Epithelial cell of prostate (primary cell): ENCODE measurements at regions not wholly inside any gene's neighbourhood (a gene's known extent, or its start where the extent isn't known, plus 50 kb on each side); places are given as distances from the start of the nearest gene placed in this dataset.
"Not testable (repeated sequence)": the region's sequence is repeated elsewhere in the genome, so short reads cannot be mapped to it uniquely, and the experiment has no call there.

Source experiments
- DNase-seq: peaks from one replicate; pipeline ENCODE4 v3.0.0-alpha.2; 2011; ENCODE audit warnings: low read depth, low spot score
- H3K27ac ChIP-seq: fragments of 450-650 bp; 2 replicates; pipeline ENCODE4 v1.5.1; 2017; ENCODE audit warnings: mild to moderate bottlenecking

DNA sequence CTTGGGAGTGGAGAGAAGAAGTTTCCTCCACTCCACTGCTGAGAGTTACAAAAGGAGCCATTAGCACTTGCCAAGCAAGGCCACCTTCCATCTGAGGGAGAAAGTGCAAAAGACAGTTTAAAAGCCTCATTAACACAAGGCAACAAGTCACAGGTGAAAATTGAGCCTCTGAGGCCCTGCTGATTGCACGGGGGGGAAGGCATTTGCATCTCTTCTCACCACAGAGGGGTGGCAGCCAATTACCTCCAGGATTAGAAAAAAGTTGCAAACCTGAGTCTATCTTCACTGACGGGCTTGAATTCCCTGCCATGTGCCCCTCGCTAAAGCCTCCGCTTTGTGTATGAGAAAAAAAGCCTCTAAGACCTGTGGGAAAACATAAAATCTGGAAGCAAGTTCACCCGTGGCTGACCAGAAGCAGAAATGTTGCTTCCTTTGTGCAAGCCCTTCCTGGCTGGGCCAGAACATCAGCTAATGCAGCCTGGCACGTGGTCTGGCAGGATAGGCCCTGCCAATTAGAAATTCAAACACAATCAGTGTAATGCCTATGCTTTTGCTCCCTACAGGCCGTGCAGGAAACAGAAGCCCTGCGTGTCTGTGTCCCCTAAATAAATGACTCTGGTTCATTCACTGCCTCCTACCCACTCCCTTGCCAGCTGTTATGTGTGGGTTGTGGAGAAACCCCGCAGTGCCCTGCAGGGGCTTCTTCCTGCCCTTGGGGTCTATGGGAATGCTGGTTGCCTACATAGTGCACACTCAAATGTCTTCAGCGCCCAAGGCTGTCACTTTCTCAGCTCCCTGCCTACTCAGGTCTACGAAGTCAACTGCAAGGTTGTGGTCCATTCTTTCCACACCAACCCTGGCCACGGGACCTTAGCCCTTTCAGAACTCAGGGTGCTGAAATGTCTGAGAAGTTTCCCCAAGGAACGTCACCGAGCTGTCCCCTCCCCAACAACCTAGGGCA, 150.2 kb downstream of the UQCRFS1 start:
- H3K27ac ChIP-seq = no peak overlapping the region
- no peak for DNase-seq

DNA sequence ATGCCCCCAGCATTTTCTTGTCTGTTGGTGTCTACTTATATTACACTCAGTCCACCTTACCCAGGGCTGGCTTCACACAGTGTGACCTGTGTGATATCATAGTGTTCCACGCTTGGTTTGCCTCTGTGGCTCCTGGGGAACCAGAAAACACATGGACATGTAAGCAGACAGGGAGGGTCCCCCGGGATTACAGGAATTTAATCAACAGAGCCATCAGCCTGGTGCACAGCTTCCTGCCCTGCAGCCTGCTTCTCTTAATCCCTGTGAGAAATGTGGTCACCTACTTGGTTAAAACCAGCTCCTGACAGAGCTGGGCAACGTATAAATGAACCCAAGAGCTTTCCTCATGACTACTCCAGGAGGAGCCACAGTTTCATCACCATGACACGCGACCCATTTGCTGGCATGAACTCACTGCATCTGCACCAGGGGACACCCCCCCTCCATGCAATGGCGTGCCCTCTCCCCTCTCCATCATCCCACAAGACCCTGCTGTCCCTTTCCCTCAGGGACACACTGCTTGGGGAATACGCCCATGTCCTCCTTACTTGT, 152.1 kb downstream of the UQCRFS1 start:
- DNase-seq = no peak

DNA sequence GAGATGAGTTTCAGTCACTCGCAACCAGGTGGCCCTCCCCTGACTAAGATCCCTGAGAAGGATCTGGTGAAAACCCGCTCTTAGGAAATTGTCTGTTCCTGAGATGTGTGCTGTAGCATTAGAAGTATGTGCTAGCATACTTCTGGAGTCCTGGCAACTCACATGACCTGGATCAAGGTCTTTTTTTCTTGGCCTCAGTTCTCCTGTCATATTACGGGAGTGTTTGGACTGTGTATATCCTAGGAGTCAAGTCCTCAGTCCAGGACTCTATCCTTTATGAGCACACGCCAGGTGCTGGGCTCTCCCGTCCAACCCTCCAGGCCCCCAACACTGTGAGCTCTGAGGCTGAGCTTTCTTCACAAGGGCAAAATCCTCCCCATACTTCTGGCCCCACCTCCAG, 156.4 kb downstream of the UQCRFS1 start:
- DNase-seq = no peak
- H3K27ac ChIP-seq = no peak overlapping the region

More for the DNA sequence above, 152.1 kb downstream of the UQCRFS1 start:
- no peak overlapping the region for H3K27ac ChIP-seq

DNA sequence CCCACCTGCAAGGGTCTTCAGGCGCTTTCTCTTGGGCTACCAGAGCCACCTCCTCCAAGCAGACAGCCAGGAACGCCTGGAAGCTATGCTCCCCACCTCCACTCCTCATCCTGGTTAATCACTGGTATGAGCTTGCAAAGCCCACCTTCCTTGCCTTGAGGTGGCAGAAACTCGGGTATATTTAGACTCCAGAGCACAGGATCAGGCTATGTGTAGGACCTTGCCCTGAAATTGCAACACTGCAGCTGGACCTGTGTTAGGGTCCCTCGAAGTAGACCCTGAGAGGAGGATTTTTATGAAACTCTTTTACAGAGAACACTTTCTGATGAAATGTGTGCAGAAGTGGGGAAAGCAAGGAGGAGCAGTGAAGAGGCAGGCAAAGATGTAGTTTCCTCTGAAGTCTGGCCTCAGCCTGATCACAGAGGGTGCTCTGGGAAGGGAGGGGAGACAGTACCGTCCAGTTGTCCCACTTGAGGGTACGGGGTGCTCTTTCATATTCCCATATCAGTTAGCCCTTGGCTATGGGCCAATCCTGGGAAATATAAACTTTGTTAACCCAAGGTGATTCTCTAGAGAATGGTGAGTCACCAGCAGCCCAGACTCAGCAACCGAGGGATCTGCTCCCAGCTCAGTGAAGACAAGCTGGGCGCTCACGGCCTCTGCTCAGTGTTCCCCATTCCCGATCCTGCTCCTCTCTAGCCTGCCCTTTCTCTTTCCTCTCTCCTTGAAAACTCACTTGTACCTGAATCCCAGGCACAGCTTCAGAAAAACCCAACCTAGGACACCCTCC, 157.9 kb downstream of the UQCRFS1 start:
- DNase-seq = no peak
- no peak overlapping the region for H3K27ac ChIP-seq

DNA sequence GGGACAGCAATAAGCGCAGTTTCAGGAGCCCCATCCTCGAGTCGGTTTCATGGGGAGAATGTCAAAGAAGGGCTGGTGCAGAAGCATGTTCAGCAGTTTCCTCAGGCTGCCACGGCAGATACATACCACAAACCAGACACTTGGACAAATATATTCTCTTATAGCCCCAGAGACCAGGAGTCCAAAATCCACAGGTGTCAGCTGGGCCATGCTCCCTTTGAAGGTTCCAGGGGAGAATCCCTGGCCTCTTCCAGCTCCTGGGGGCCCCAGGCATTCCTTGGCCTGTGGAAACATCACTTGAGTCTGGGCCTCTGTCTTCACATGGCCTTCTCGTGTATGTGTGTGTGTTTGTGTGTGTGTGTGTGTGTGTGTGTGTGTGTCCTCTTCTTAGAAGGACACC, 164.1 kb downstream of the UQCRFS1 start:
- DNase-seq = no peak
- no peak overlapping the region for H3K27ac ChIP-seq

DNA sequence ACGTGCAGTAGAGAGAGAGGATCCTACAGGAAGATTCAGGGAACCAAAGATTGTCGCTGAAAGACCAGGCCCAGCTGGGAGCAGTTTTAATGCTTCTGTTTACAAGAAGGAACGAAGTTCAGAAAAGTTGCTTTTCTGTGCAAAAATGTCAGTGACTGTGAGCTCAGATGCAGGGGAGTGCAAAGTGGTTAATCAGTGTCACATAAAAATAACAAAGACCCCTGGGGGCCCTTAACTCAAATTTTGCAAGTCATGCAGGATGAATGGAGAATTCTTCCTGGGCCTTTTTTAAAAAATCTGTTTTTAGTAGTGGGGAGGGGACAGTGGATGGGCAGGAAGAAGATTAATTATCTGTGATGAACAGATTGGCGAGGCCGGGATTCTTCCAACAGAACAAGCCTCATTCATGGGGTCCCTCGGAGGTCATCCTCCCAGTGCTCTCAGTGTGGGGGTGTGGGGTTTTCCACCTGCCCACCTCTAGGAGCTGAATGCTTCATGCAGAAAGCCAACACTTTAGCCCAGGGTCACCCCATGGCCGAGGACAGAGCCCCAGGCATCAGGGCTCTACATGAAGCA, 167.2 kb downstream of the UQCRFS1 start:
- no peak for DNase-seq

DNA sequence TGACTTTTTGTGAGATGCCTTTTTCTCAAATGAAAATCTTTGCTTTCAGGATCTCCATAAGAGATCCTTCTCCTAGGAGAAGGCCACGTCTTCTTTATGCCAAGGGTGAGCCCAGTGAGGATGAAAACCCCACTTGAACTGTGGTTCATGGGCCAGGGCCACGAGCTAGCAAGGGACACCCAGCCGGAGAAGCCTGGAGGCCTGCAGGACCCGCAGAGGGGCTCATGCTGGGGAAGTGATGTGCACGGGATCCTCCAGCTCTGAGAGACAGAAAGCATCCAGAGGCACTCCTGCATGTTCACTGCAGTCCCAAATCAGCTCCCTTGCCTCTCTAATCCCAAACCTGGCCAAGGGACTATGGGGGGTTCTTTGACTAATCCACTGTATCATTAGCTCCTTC, 168.9 kb downstream of the UQCRFS1 start:
- H3K27ac ChIP-seq = no peak overlapping the region
- DNase-seq = no peak

More for the DNA sequence above, 167.2 kb downstream of the UQCRFS1 start:
- H3K27ac ChIP-seq = no peak overlapping the region

DNA sequence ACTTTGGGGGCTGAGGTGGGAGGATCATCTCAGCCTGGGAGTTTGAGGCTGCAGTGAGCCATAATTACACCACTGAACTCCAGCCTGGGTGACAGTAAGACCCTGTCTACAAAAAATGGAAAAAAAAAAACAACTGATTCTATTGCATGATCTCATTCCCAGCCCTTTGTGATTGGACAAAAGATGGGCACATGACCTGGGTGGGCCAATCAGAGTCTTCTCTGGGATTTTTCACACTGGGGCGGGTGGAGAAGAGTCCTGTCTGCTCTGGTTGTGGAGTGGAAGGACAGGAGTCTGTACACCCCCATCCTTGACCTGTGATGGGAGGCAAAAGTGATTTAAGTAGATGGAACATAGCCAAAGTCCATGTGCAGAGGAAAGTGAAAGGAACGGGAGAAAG, 170.5 kb downstream of the UQCRFS1 start:
- DNase-seq = no peak
- no peak overlapping the region for H3K27ac ChIP-seq

DNA sequence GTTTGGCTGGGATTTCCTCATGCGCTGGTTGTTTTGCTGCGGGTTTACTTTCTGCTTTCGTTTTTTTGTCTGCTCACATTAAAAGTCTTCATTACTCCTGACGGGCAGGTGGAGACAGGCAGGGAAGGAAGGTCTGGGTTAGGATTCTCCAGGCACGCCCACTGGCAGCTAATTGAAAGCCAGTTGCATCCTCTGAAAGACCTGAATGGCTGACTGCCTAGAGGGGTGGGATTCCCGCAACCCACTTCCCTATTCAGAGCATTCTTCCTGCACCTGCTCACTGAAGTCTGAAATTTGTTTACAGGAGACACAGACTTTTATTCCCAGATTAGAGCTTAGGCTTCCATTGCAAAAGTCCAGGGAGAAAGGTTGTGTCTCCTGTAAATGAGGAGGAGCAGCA, 172.0 kb downstream of the UQCRFS1 start:
- DNase-seq = no peak
- no peak overlapping the region for H3K27ac ChIP-seq

DNA sequence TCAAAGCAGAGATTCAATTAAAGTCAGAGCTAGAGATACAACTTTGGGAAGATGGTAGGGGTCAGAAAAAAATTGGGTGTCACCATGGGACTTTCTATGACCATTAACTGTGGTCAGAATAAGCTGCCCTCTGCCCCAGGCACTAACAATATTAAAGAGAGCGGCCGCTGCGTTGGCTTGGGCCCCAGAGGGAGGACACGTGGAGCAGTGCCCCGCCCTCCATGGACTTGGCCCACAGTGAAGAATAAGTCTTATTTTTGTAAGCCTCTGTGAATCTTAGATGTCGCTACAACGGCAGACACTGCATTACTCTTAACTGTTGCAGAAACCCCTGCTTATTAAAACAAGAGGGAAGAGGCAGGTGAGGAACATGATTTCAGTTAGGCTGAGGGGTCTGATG, 172.7 kb downstream of the UQCRFS1 start:
- DNase-seq = no peak
- no peak overlapping the region for H3K27ac ChIP-seq

DNA sequence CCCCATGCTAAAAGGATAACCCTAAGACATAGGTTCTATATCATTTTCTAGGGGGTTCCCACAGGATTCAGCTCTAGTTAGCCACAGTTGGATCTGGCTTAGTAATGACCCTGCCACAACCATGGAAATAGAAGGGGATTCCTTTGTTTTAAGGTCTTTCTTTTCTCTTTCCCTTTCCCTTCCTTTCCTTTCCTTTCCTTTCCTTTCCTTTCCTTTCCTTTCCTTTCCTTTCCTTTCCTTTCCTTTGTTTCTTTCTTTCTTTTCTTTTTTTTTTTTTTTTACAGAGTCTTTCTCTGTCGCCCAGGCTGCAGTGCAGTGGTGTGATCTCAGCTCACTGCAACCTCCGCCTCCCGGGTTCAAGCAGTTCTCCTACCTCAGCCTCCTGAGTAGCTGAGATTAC, 173.9 kb downstream of the UQCRFS1 start:
- not testable (repeated sequence) for DNase-seq, H3K27ac ChIP-seq

DNA sequence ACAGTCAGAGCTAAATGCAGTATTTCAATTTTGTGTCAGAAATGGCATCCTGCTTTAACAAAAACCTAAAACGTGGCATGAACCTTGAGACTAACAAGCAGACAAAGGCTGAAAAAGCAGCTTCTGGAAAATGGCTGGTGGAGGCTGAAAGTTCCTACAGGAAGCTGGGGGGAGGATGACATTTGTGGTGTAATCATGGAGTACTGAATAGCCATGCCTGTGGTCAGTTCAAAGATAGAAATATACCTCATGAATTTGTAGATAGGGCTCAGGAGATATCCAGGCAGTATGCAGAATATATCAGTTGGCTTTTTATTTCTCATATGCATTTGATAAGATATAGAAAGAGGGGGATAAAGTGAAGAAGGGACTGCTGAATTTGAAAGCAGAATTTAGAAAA, 181.7 kb downstream of the UQCRFS1 start:
- DNase-seq = no peak
- no peak overlapping the region for H3K27ac ChIP-seq

DNA sequence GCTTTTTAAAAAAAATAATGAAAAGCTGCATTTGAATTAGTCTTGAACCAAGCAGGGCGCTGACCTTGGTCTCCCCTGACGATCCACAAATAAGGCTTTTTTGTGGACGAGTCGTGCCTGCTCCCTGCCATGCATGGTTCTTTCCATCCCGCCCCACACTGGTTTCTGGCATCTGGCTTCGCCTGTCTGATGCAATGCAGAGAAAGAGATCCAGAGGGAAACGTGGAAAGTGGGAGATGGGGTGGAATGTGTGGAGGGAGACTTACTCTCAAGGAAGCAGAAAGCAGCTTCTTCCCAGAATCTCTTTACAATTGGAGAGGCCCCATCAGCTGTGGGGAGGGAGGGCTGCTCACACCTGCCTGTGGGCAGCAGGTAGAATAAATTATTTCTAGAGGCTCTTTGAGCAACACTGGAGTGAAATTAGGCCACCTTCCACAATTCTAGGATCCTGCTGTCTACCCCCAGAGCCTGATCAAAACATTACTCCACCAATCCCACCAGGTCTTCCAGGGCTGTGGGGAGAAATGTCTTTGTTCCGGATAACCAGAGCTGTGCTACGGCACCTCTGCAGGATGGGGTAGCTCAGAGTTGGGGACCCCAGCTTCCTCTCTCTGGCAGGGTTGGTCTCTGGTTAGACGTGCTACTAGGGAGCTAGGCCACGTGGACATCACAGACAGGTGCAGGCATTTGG, 183.5 kb downstream of the UQCRFS1 start:
- DNase-seq = no peak
- no peak overlapping the region for H3K27ac ChIP-seq

DNA sequence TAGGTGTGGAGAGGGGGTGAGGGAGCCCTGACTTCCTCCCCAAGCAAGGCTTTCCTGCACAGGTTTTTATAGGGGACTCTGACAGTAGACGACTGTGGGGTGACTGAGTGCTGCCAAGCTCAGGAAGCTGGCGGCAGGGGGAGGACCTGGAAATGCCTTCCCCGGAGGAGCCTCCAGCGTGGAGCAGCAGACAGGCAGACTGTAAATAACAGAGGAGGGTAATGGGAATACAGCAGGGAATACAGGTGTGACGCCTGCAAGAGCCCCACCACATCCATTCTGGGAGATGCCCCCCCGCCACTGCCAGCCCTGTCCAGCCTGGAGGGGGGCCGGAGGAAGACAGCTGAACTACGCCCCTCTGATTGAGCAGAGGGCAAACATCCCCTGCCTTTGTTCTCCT, 190.4 kb downstream of the UQCRFS1 start:
- no peak for DNase-seq
- no peak overlapping the region for H3K27ac ChIP-seq

DNA sequence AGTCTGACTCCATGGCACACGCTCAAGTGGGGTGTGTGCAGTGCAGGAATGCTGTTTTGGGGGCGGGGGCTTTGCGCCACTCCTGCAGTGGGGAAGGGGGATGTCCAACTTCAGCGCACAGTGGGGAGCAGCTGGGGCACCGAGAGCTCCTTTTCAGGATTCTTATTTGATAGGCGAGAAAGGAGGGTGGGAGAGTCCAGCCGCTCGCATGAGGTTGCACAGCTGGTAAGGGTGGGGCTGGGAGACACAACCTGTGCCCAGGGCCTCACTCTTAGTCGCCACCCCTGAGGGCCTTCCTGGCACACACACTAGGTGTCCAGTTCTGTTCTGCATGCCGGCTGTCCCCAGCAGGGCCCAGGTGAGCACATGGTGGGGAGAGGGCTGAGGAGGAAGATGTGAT, 190.8 kb downstream of the UQCRFS1 start:
- H3K27ac ChIP-seq = no peak overlapping the region
- no peak for DNase-seq

DNA sequence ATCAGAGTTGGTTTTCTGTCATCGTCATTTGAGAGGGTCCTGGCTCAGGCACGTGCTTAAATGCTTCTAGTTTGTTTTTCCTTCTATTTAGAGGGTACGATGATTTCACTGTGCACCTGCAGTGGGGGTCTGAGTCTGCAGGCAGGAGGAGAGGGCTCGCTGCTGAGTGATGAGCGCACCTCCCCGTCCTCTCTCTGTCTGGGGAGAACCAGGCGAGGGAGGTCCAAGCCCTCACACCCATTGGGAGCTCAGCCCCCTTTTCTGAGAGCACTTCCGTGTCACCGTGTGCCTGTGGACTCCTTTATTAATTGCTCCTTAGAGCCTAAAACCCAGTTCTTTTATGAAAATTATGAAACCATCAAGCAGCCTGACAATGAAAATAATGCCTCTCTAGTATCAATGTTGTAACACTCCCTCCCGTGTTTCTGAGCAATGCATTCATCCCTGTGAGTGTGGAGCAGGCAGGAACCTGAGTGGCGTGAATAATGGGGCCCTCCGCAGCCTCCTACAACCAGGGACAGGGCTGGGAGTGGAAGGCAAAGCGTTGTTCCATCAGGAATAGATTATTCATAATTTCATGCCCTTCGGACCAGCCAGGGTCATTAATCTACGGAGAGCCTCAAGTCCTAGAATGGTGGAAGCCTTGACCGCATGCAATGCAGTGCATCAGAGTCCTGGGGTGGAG, 191.6 kb downstream of the UQCRFS1 start:
- no peak overlapping the region for H3K27ac ChIP-seq
- no peak for DNase-seq

DNA sequence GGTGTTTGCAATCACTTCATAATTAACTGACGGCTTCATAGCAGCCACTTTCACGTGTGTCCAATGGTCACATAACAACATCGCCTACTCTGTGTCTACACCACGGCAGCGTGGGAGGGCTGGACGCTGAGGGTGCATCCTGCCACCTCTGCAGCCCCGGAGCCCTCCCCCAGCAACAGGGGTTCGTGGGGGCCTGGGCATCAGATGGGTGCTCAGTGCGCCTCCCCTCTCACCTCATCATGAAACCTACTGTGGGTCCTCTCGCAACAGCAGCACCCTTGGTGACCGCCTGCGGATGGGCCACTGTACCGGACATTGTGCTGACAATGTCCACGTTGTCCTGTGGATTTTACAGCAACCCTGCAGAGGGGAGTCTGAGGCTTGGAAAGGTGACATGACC, 193.5 kb downstream of the UQCRFS1 start:
- H3K27ac ChIP-seq = no peak overlapping the region
- DNase-seq = no peak

DNA sequence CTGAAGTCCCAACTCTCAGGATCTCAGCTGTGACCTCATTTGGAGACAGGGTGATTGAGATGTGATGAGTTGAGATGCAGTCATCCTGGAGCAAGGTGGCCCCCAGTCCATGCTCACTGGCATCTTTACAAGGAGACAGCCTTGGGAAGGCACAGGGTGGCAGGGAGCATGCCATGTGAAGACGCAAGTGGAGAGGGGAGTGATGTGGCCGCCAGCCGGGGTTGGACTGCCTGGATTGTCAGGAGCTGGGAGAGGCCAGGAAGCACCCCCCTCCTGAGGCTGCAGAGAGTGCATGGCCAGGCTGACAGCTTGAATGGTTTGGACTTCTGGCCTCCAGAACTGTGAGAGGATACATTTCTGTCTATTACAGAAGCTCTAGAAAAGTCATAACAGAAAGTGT, 194.4 kb downstream of the UQCRFS1 start:
- DNase-seq = no peak
- no peak overlapping the region for H3K27ac ChIP-seq

DNA sequence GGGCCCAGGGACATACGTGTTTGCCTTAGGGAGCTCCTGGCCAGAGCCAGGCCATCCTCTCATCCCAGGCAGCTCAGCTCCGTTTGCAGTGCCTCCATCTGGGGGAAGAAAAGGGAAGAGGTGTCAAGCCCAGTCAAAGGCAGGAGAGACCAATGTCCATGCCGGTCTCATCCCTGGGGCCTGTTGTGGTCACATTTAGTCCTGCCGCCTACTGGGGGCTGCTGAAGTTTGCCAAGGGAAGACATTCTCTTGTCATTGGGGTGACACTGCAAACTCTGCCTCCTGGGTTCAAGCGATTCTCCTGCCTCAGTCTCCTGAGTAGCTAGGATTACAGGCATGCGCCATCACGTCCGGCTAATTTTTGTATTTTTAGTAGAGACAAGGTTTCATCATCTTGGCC, 195.2 kb downstream of the UQCRFS1 start:
- no peak overlapping the region for H3K27ac ChIP-seq
- no peak for DNase-seq
